Nephron progenitor cell (in vitro differentiated cells): ENCODE measurements at regions not wholly inside any gene's neighbourhood (a gene's known extent, or its start where the extent isn't known, plus 50 kb on each side); places are given as distances from the start of the nearest gene placed in this dataset.

Experiments used
- DNase-seq: peaks from one replicate; pipeline ENCODE4 v3.0.0; 2021
- H3K27ac Mint-ChIP-seq: 2 replicates; pipeline ENCODE4 v1.8.0; 2021; ENCODE audit warnings: mild to moderate bottlenecking, moderate library complexity, mixed read lengths
- H3K27me3 Mint-ChIP-seq: 2 replicates; pipeline ENCODE4 v1.8.0; 2021; ENCODE audit warnings: mild to moderate bottlenecking, low read depth, mixed read lengths; ENCODE audit not compliant: poor library complexity
- H3K36me3 Mint-ChIP-seq: 2 replicates; pipeline ENCODE4 v1.8.0; 2021; ENCODE audit warnings: low read depth, mixed read lengths
- H3K4me1 Mint-ChIP-seq: 2 replicates; pipeline ENCODE4 v1.8.0; 2021; ENCODE audit warnings: mixed read lengths
- H3K4me3 Mint-ChIP-seq: 2 replicates; pipeline ENCODE4 v1.8.0; 2021; ENCODE audit warnings: mild to moderate bottlenecking, moderate library complexity, mixed read lengths
- H3K9me3 Mint-ChIP-seq: 2 replicates; pipeline ENCODE4 v1.8.0; 2021; ENCODE audit warnings: mild to moderate bottlenecking, moderate library complexity, mixed read lengths
- TF ChIP-seq, protein P1 (sequence below): fragments of 200-600 bp; sonication (generic); IDR thresholded peaks from 2 replicates; pipeline ENCODE4 v1.5.0; 2021; ENCODE audit warnings: antibody characterized with exemption

GRCh38 chr3:67896130-67896529, 241.7 kb upstream of the SUCLG2 start:
- H3K4me3 Mint-ChIP-seq: no peak overlapping the region

GRCh38 chr3:67894510-67894909, 240.1 kb upstream of the SUCLG2 start:
- peaks cover 19% of the 10 kb centered on the region for H3K9me3 Mint-ChIP-seq
- TF ChIP-seq, protein P1, sequence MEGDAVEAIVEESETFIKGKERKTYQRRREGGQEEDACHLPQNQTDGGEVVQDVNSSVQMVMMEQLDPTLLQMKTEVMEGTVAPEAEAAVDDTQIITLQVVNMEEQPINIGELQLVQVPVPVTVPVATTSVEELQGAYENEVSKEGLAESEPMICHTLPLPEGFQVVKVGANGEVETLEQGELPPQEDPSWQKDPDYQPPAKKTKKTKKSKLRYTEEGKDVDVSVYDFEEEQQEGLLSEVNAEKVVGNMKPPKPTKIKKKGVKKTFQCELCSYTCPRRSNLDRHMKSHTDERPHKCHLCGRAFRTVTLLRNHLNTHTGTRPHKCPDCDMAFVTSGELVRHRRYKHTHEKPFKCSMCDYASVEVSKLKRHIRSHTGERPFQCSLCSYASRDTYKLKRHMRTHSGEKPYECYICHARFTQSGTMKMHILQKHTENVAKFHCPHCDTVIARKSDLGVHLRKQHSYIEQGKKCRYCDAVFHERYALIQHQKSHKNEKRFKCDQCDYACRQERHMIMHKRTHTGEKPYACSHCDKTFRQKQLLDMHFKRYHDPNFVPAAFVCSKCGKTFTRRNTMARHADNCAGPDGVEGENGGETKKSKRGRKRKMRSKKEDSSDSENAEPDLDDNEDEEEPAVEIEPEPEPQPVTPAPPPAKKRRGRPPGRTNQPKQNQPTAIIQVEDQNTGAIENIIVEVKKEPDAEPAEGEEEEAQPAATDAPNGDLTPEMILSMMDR: no peak
- H3K27ac Mint-ChIP-seq: no peak overlapping the region
- H3K27me3 Mint-ChIP-seq: no peaks in the 10 kb centered on the region
- no peaks in the 10 kb centered on the region for H3K36me3 Mint-ChIP-seq
- DNase-seq: no peak
- peaks cover 17% of the 10 kb centered on the region for H3K4me1 Mint-ChIP-seq
- H3K4me3 Mint-ChIP-seq: no peak overlapping the region

More at GRCh38 chr3:67896130-67896529, 241.7 kb upstream of the SUCLG2 start:
- TF ChIP-seq, protein P1: no peak
- peaks cover 5% of the 10 kb centered on the region for H3K9me3 Mint-ChIP-seq
- DNase-seq: no peak
- no peaks in the 10 kb centered on the region for H3K36me3 Mint-ChIP-seq
- peaks cover 17% of the 10 kb centered on the region for H3K4me1 Mint-ChIP-seq
- H3K27ac Mint-ChIP-seq: no peak overlapping the region
- no peaks in the 10 kb centered on the region for H3K27me3 Mint-ChIP-seq

GRCh38 chr3:67884345-67884744, 229.9 kb upstream of the SUCLG2 start:
- Mint-ChIP-seq H3K36me3 (peaks cover 3% of the 10 kb centered on the region), H3K9me3 (peaks cover 17% of the 10 kb centered on the region), H3K27me3 (peaks cover 3% of the 10 kb centered on the region), H3K4me1 (no peaks in the 10 kb centered on the region), H3K4me3 (no peak overlapping the region), H3K27ac (no peak overlapping the region)
- TF ChIP-seq, protein P1: no peak
- no peak for DNase-seq

- TF ChIP-seq, protein P1: no peak
- Mint-ChIP-seq H3K36me3 (peaks cover 3% of the 10 kb centered on the region), H3K27ac (no peak overlapping the region), H3K27me3 (peaks cover 3% of the 10 kb centered on the region), H3K9me3 (peaks cover 12% of the 10 kb centered on the region), H3K4me3 (no peak overlapping the region), H3K4me1 (no peaks in the 10 kb centered on the region)
- DNase-seq: no peak
Observed at GRCh38 chr3:67883766-67884165, 229.4 kb upstream of the SUCLG2 start.

DNA sequence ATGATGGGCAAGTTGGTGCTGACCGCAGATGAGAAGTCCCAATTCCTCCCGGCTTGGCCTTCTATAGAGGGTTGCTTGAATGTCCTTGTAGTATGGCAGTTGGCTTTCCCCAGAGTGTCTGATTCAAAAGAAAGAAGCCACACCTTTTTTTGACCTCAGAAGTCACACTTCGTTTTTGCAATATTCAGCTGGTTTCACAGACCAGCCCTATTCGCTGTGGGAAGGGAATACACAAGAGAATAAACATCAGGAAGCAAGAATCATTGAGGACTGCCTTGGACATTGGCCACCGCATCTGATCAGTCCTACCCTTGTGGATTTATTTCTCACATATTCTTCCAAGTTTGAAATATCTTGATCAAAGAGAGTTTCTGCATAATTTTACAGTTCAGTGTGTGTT, 228.6 kb upstream of the SUCLG2 start:
- H3K4me3 Mint-ChIP-seq: no peak overlapping the region

GRCh38 chr3:67876261-67876660, 221.8 kb upstream of the SUCLG2 start:
- TF ChIP-seq, protein P1: no peak
- no peak for DNase-seq

More for the DNA sequence above, 228.6 kb upstream of the SUCLG2 start:
- DNase-seq: no peak
- Mint-ChIP-seq H3K9me3 (peaks cover 7% of the 10 kb centered on the region), H3K27ac (no peak overlapping the region), H3K27me3 (peaks cover 3% of the 10 kb centered on the region), H3K36me3 (no peaks in the 10 kb centered on the region), H3K4me1 (no peaks in the 10 kb centered on the region)
- TF ChIP-seq, protein P1: no peak

More at GRCh38 chr3:67876261-67876660, 221.8 kb upstream of the SUCLG2 start:
- Mint-ChIP-seq H3K27ac (no peak overlapping the region), H3K9me3 (no peaks in the 10 kb centered on the region), H3K4me3 (no peak overlapping the region), H3K4me1 (no peaks in the 10 kb centered on the region), H3K36me3 (no peaks in the 10 kb centered on the region), H3K27me3 (peaks cover 3% of the 10 kb centered on the region)
